ENCODE measurements at regions not wholly inside any gene's neighbourhood (a gene's known extent, or its start where the extent isn't known, plus 50 kb on each side); places are given as distances from the start of the nearest gene placed in this dataset.

- no TSS peak for BruUV-seq (replicated peaks)
- no peaks in the 10 kb centered on the region for H3K36me3 ChIP-seq (ENCODE audit: insufficient read depth, low read length)
- no peak overlapping the region for H3K27ac ChIP-seq (ENCODE audit: low read depth, low read length, poor library complexity, severe bottlenecking)
- H3K4me1 ChIP-seq (ENCODE audit: insufficient read depth, low read length, poor library complexity, severe bottlenecking): peaks cover 7% of the 10 kb centered on the region
- no peaks in the 10 kb centered on the region for H3K79me2 ChIP-seq (ENCODE audit: insufficient read depth, low read depth, low read length)
- intact Hi-C loops (cut with micrococcal nuclease; ENCODE audit: unreplicated experiment): no loop called here
- no peaks in the 10 kb centered on the region for H3K9me2 ChIP-seq (ENCODE audit: insufficient read depth, low read length)
- no peak for TF ChIP-seq EZH2phosphoT487 (IDR thresholded peaks at IDR 0.05; ENCODE audit: borderline replicate concordance, low read depth, low read length)
- TF ChIP-seq CTCF (conservative IDR thresholded peaks at IDR 0.05; ENCODE audit: low read length): no peak
- no peak for DNase-seq (ENCODE audit: low spot score)
- H3K4me3 ChIP-seq (ENCODE audit: low read depth, low read length, poor library complexity, severe bottlenecking): no peak overlapping the region
- H2AFZ ChIP-seq (ENCODE audit: low read length): no peak overlapping the region
- H3K9me3 ChIP-seq (ENCODE audit: low read length): no peaks in the 10 kb centered on the region
- ChIA-PET POLR2A (no interaction called here), CTCF (ENCODE audit: unreplicated experiment) (no interaction called here)
- H3K4me2 ChIP-seq (ENCODE audit: low read length): no peak overlapping the region
- no peaks in the 10 kb centered on the region for H4K20me1 ChIP-seq (ENCODE audit: insufficient read depth, low read length)
Measured at GRCh38 chr5:175357995-175358394, 86.0 kb downstream of the DRD1 start.

GRCh38 chr5:175356428-175356827 lies 87.6 kb downstream of the DRD1 start:
- intact Hi-C loops (cut with micrococcal nuclease; ENCODE audit: unreplicated experiment): no loop called here
- no peak overlapping the region for H2AFZ ChIP-seq (ENCODE audit: low read length)
- no peaks in the 10 kb centered on the region for H3K9me2 ChIP-seq (ENCODE audit: insufficient read depth, low read length)
- H3K9me3 ChIP-seq (ENCODE audit: low read length): no peaks in the 10 kb centered on the region
- H3K4me2 ChIP-seq (ENCODE audit: low read length): no peak overlapping the region
- TF ChIP-seq EZH2phosphoT487 (IDR thresholded peaks at IDR 0.05; ENCODE audit: borderline replicate concordance, low read depth, low read length) (no peak), CTCF (conservative IDR thresholded peaks at IDR 0.05; ENCODE audit: low read length) (no peak)
- H3K27ac ChIP-seq (ENCODE audit: low read depth, low read length, poor library complexity, severe bottlenecking): no peak overlapping the region
- no peaks in the 10 kb centered on the region for H3K4me1 ChIP-seq (ENCODE audit: insufficient read depth, low read length, poor library complexity, severe bottlenecking)
- no peaks in the 10 kb centered on the region for H3K79me2 ChIP-seq (ENCODE audit: insufficient read depth, low read depth, low read length)
- CTCF ChIA-PET (ENCODE audit: unreplicated experiment): no interaction called here
- BruUV-seq (replicated peaks): no TSS peak
- DNase-seq (ENCODE audit: low spot score): no peak
- H4K20me1 ChIP-seq (ENCODE audit: insufficient read depth, low read length): no peaks in the 10 kb centered on the region
- POLR2A ChIA-PET: no interaction called here
- no peak overlapping the region for H3K4me3 ChIP-seq (ENCODE audit: low read depth, low read length, poor library complexity, severe bottlenecking)
- H3K36me3 ChIP-seq (ENCODE audit: insufficient read depth, low read length): no peaks in the 10 kb centered on the region

- H3K27ac ChIP-seq (ENCODE audit: low read depth, low read length, poor library complexity, severe bottlenecking): no peak overlapping the region
- intact Hi-C loops (cut with micrococcal nuclease; ENCODE audit: unreplicated experiment): no loop called here
- H3K4me2 ChIP-seq (ENCODE audit: low read length): no peak overlapping the region
- no peaks in the 10 kb centered on the region for H4K20me1 ChIP-seq (ENCODE audit: insufficient read depth, low read length)
- CTCF ChIA-PET (ENCODE audit: unreplicated experiment): no interaction called here
- TF ChIP-seq EZH2phosphoT487 (IDR thresholded peaks at IDR 0.05; ENCODE audit: borderline replicate concordance, low read depth, low read length): no peak
- POLR2A ChIA-PET: no interaction called here
- H2AFZ ChIP-seq (ENCODE audit: low read length): no peak overlapping the region
- H3K79me2 ChIP-seq (ENCODE audit: insufficient read depth, low read depth, low read length): no peaks in the 10 kb centered on the region
- H3K4me3 ChIP-seq (ENCODE audit: low read depth, low read length, poor library complexity, severe bottlenecking): no peak overlapping the region
- H3K4me1 ChIP-seq (ENCODE audit: insufficient read depth, low read length, poor library complexity, severe bottlenecking): no peaks in the 10 kb centered on the region
- no peaks in the 10 kb centered on the region for H3K36me3 ChIP-seq (ENCODE audit: insufficient read depth, low read length)
- no peaks in the 10 kb centered on the region for H3K9me3 ChIP-seq (ENCODE audit: low read length)
- no TSS peak for BruUV-seq (replicated peaks)
- H3K9me2 ChIP-seq (ENCODE audit: insufficient read depth, low read length): no peaks in the 10 kb centered on the region
- no peak for DNase-seq (ENCODE audit: low spot score)
Measured at GRCh38 chr5:175354964-175355363, 89.0 kb downstream of the DRD1 start.
